ENCODE measurements at regions not wholly inside any gene's neighbourhood (a gene's known extent, or its start where the extent isn't known, plus 50 kb on each side); places are given as distances from the start of the nearest gene placed in this dataset.

DNA sequence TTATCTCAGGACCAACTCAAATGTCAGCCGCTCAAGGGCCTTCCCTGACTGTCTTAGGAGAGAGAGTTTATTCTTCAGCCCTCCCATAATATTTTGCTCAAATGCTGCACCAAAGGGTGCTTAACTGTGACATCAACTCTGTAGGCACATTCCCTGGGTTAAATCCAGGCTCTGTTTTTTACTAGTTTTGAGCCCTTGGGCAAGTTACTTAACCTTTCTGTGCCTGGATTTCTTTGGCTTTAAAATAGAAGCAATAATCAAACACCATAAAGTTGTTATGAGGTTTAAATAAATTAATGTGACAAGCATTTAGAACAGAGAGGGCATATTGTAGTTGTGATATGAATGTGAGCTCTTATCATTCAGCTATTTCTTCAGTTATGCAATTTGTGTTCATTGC lies 54.2 kb upstream of the LIMCH1 start:
- Histone ChIP-seq H3K27ac (ENCODE audit: control insufficient read depth, insufficient read depth) (no peak overlapping the region), H3K4me1 (ENCODE audit: control insufficient read depth, insufficient read depth, low read length) (no peaks in the 10 kb centered on the region), H3K9ac (ENCODE audit: control insufficient read depth, insufficient read depth, low read length) (no peak overlapping the region), H3K79me2 (ENCODE audit: control insufficient read depth, insufficient read depth, low read length) (no peaks in the 10 kb centered on the region), H3K4me2 (ENCODE audit: control insufficient read depth, insufficient read depth) (no peak overlapping the region), H3K27me3 (replicated peaks in 1 of 2; ENCODE audit: control insufficient read depth in 2 of 2, insufficient read depth in 2 of 2, low read length in 1 of 2) (peaks cover 0 to 2% of the 10 kb centered on the region in 2 experiments; a peak in 2 of 4 replicates), H4K20me1 (ENCODE audit: control insufficient read depth, insufficient read depth) (no peaks in the 10 kb centered on the region), H3K36me3 (ENCODE audit: control insufficient read depth in 2 of 2, insufficient read depth in 2 of 2, low read length in 1 of 2) (no peaks in the 10 kb centered on the region), H2AFZ (ENCODE audit: control insufficient read depth, low read depth, low read length) (no peak overlapping the region), H3K9me3 (replicated peaks; ENCODE audit: control insufficient read depth, insufficient read depth, low read length) (no peaks in the 10 kb centered on the region), H3K4me3 (no peak overlapping the region)
- WGBS (ENCODE audit: insufficient coverage, insufficient replicate concordance, low lambda C conversion rate, missing lambda C conversion rate) = 11% methylated on average over 1 of the region's 1 CpG
- in situ Hi-C loops (cut with MboI) = no loop called here
- no peak for TF ChIP-seq IKZF1 (conservative IDR thresholded peaks at IDR 0.05)
- TF ChIP-seq, protein P1, sequence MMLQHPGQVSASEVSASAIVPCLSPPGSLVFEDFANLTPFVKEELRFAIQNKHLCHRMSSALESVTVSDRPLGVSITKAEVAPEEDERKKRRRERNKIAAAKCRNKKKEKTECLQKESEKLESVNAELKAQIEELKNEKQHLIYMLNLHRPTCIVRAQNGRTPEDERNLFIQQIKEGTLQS (IDR thresholded peaks at IDR 0.05; ENCODE audit: borderline replicate concordance, extremely low read depth, low read depth, low read length) = no peak
- TF ChIP-seq, protein P2, sequence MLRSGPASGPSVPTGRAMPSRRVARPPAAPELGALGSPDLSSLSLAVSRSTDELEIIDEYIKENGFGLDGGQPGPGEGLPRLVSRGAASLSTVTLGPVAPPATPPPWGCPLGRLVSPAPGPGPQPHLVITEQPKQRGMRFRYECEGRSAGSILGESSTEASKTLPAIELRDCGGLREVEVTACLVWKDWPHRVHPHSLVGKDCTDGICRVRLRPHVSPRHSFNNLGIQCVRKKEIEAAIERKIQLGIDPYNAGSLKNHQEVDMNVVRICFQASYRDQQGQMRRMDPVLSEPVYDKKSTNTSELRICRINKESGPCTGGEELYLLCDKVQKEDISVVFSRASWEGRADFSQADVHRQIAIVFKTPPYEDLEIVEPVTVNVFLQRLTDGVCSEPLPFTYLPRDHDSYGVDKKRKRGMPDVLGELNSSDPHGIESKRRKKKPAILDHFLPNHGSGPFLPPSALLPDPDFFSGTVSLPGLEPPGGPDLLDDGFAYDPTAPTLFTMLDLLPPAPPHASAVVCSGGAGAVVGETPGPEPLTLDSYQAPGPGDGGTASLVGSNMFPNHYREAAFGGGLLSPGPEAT (IDR thresholded peaks at IDR 0.05; ENCODE audit: low read depth) = no peak
- TF ChIP-seq GATAD2B (conservative IDR thresholded peaks at IDR 0.05; ENCODE audit: low read depth) = no peak
- TF ChIP-seq RFX5 (IDR thresholded peaks at IDR 0.05; ENCODE audit: low read depth, low read length) = no peak
- TF ChIP-seq CHD2 (IDR thresholded peaks at IDR 0.05; ENCODE audit: borderline replicate concordance, low read depth, low read length) = no peak
- no peak for TF ChIP-seq EZH2 (IDR thresholded peaks at IDR 0.05; ENCODE audit: borderline replicate concordance, control insufficient read depth, low read depth, low read length)
- TF ChIP-seq, protein P3, sequence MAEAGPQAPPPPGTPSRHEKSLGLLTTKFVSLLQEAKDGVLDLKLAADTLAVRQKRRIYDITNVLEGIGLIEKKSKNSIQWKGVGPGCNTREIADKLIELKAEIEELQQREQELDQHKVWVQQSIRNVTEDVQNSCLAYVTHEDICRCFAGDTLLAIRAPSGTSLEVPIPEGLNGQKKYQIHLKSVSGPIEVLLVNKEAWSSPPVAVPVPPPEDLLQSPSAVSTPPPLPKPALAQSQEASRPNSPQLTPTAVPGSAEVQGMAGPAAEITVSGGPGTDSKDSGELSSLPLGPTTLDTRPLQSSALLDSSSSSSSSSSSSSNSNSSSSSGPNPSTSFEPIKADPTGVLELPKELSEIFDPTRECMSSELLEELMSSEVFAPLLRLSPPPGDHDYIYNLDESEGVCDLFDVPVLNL (IDR thresholded peaks at IDR 0.05; ENCODE audit: low read depth, low read length) = no peak
- TF ChIP-seq ZNF207 (IDR thresholded peaks at IDR 0.05; ENCODE audit: borderline replicate concordance) = no peak
- no peak for TF ChIP-seq ZZZ3 (IDR thresholded peaks at IDR 0.05; ENCODE audit: control insufficient read depth, insufficient read length, low read depth)
- no peak for TF ChIP-seq NFIC (IDR thresholded peaks at IDR 0.05; ENCODE audit: low read depth, low read length)
- no peak for TF ChIP-seq NRF1 (conservative IDR thresholded peaks at IDR 0.05; ENCODE audit: low read depth, low read length)
- RAD21 ChIA-PET (ENCODE audit: unreplicated experiment) = no interaction called here
- CTCF ChIA-PET = no interaction called here
- POLR2A ChIA-PET = no interaction called here
- SMC1A ChIA-PET (ENCODE audit: uncharacterized antibody, unreplicated experiment) = no interaction called here
- DNase-seq (ENCODE audit: low read depth, low spot score) = no peak
- no TSS peak for BruUV-seq (replicated peaks)
- ATAC-seq = no peak
- FAIRE-seq = no peak
- intact Hi-C loops (cut with micrococcal nuclease; ENCODE audit: unreplicated experiment) = no loop called here
